Chondrocyte (in vitro differentiated cells): ENCODE measurements at regions not wholly inside any gene's neighbourhood (a gene's known extent, or its start where the extent isn't known, plus 50 kb on each side); places are given as distances from the start of the nearest gene placed in this dataset.
"Not testable (repeated sequence)": the region's sequence is repeated elsewhere in the genome, so short reads cannot be mapped to it uniquely, and the experiment has no call there.

Experiments used
- DNase-seq: peaks from one replicate; pipeline ENCODE4 v3.0.0; 2021; ENCODE audit warnings: mixed read lengths, low spot score
- H3K27ac Mint-ChIP-seq: one replicate; pipeline ENCODE4 v1.8.0; 2021; ENCODE audit warnings: mild to moderate bottlenecking, moderate library complexity, mixed read lengths; ENCODE audit not compliant: unreplicated experiment
- H3K27me3 Mint-ChIP-seq: 2 replicates; pipeline ENCODE4 v1.8.0; 2021; ENCODE audit warnings: low read depth, mixed read lengths
- H3K36me3 Mint-ChIP-seq: 2 replicates; pipeline ENCODE4 v1.8.0; 2021; ENCODE audit warnings: low read depth, mixed read lengths
- H3K4me1 Mint-ChIP-seq: 2 replicates; pipeline ENCODE4 v1.8.0; 2021; ENCODE audit warnings: low read depth, mild to moderate bottlenecking, mixed read lengths
- H3K4me3 Mint-ChIP-seq: one replicate; pipeline ENCODE4 v1.8.0; 2021; ENCODE audit warnings: mild to moderate bottlenecking, moderate library complexity, mixed read lengths; ENCODE audit not compliant: unreplicated experiment
- H3K9me3 Mint-ChIP-seq: 2 replicates; pipeline ENCODE4 v1.8.0; 2021; ENCODE audit warnings: low read depth, mixed read lengths
- CTCF ChIP-seq: fragments of 200-600 bp; sonication (generic); IDR thresholded peaks from 2 replicates; pipeline ENCODE4 v1.5.0; 2021; ENCODE audit warnings: antibody characterized with exemption, mild to moderate bottlenecking, moderate library complexity

- H3K4me3 Mint-ChIP-seq = no peak overlapping the region
- H3K36me3 Mint-ChIP-seq = no peaks in the 10 kb centered on the region
- H3K4me1 Mint-ChIP-seq = no peaks in the 10 kb centered on the region
- H3K27me3 Mint-ChIP-seq = peaks cover 7% of the 10 kb centered on the region
- no peaks in the 10 kb centered on the region for H3K9me3 Mint-ChIP-seq
- DNase-seq = no peak
- TF ChIP-seq CTCF = no peak
- H3K27ac Mint-ChIP-seq = no peak overlapping the region
Observed at GRCh38 chrX:131201986-131202385, 87.1 kb downstream of the IGSF1 start.

- Mint-ChIP-seq H3K27ac (no peak overlapping the region), H3K9me3 (no peaks in the 10 kb centered on the region), H3K4me1 (no peaks in the 10 kb centered on the region), H3K4me3 (no peak overlapping the region), H3K27me3 (peaks cover 11% of the 10 kb centered on the region), H3K36me3 (no peaks in the 10 kb centered on the region)
- no peak for DNase-seq
- no peak for TF ChIP-seq CTCF
Observed at GRCh38 chrX:131199091-131199490, 90.0 kb downstream of the IGSF1 start.

GRCh38 chrX:131187206-131187605 lies 101.9 kb downstream of the IGSF1 start:
- peaks cover 4% of the 10 kb centered on the region for H3K27me3 Mint-ChIP-seq
- peaks cover 4% of the 10 kb centered on the region for H3K9me3 Mint-ChIP-seq
- H3K27ac Mint-ChIP-seq = no peak overlapping the region
- no peaks in the 10 kb centered on the region for H3K4me1 Mint-ChIP-seq
- TF ChIP-seq CTCF = no peak
- no peak for DNase-seq
- H3K36me3 Mint-ChIP-seq = no peaks in the 10 kb centered on the region
- no peak overlapping the region for H3K4me3 Mint-ChIP-seq

GRCh38 chrX:131170148-131170547 lies 112.0 kb downstream of the ARHGAP36 start:
- Mint-ChIP-seq H3K4me3 (no peak overlapping the region), H3K36me3 (no peaks in the 10 kb centered on the region), H3K27ac (no peak overlapping the region), H3K9me3 (no peaks in the 10 kb centered on the region), H3K4me1 (no peaks in the 10 kb centered on the region), H3K27me3 (peaks cover 3% of the 10 kb centered on the region)
- TF ChIP-seq CTCF = no peak
- no peak for DNase-seq

- not testable (repeated sequence) for H3K4me3 Mint-ChIP-seq, H3K4me1 Mint-ChIP-seq, H3K27me3 Mint-ChIP-seq, H3K27ac Mint-ChIP-seq, H3K36me3 Mint-ChIP-seq
- DNase-seq = peak; percentile 52
- peaks cover 18% of the 10 kb centered on the region for H3K9me3 Mint-ChIP-seq
Observed at GRCh38 chrX:131163645-131164044, 105.5 kb downstream of the ARHGAP36 start.

GRCh38 chrX:131157656-131158055 lies 99.5 kb downstream of the ARHGAP36 start:
- H3K4me1 Mint-ChIP-seq, H3K4me3 Mint-ChIP-seq, H3K27ac Mint-ChIP-seq, DNase-seq, H3K36me3 Mint-ChIP-seq: not testable (repeated sequence)
- Mint-ChIP-seq H3K9me3 (peaks cover 21% of the 10 kb centered on the region), H3K27me3 (peaks cover 12% of the 10 kb centered on the region)
